ENCODE measurements at regions not wholly inside any gene's neighbourhood (a gene's known extent, or its start where the extent isn't known, plus 50 kb on each side); places are given as distances from the start of the nearest gene placed in this dataset.

GRCh38 chr4:186458050-186458449 is 97.3 kb downstream of the MTNR1A start:
- Mint-ChIP-seq H3K27ac (ENCODE audit: unreplicated experiment) (no peak overlapping the region), H3K4me1 (ENCODE audit: low read depth, unreplicated experiment) (peaks cover 3% of the 10 kb centered on the region), H3K4me3 (ENCODE audit: unreplicated experiment) (no peak overlapping the region), H3K27me3 (ENCODE audit: unreplicated experiment) (peaks cover 2% of the 10 kb centered on the region), H3K9me3 (ENCODE audit: unreplicated experiment) (no peaks in the 10 kb centered on the region), H3K36me3 (ENCODE audit: unreplicated experiment) (no peaks in the 10 kb centered on the region)
- no peak for TF ChIP-seq CTCF (IDR thresholded peaks at IDR 0.05; ENCODE audit: partially characterized antibody, unreplicated experiment)
- no peak for DNase-seq

- H3K9me3 Mint-ChIP-seq (ENCODE audit: unreplicated experiment) = peaks cover 7% of the 10 kb centered on the region
- TF ChIP-seq CTCF (IDR thresholded peaks at IDR 0.05; ENCODE audit: partially characterized antibody, unreplicated experiment) = no peak
- H3K4me3 Mint-ChIP-seq (ENCODE audit: unreplicated experiment) = no peak overlapping the region
- H3K27me3 Mint-ChIP-seq (ENCODE audit: unreplicated experiment) = no peaks in the 10 kb centered on the region
- peaks cover 17% of the 10 kb centered on the region for H3K36me3 Mint-ChIP-seq (ENCODE audit: unreplicated experiment)
- DNase-seq = no peak
- no peaks in the 10 kb centered on the region for H3K4me1 Mint-ChIP-seq (ENCODE audit: low read depth, unreplicated experiment)
- H3K27ac Mint-ChIP-seq (ENCODE audit: unreplicated experiment) = no peak overlapping the region
Observed at GRCh38 chr4:186451982-186452381, 103.4 kb downstream of the MTNR1A start.

- Mint-ChIP-seq H3K36me3 (ENCODE audit: unreplicated experiment) (peaks cover 17% of the 10 kb centered on the region), H3K27me3 (ENCODE audit: unreplicated experiment) (no peaks in the 10 kb centered on the region), H3K4me1 (ENCODE audit: low read depth, unreplicated experiment) (no peaks in the 10 kb centered on the region), H3K4me3 (ENCODE audit: unreplicated experiment) (no peak overlapping the region), H3K27ac (ENCODE audit: unreplicated experiment) (no peak overlapping the region), H3K9me3 (ENCODE audit: unreplicated experiment) (peaks cover 7% of the 10 kb centered on the region)
- no peak for TF ChIP-seq CTCF (IDR thresholded peaks at IDR 0.05; ENCODE audit: partially characterized antibody, unreplicated experiment)
- no peak for DNase-seq
Observed at GRCh38 chr4:186449954-186450353, 105.4 kb downstream of the MTNR1A start.

- TF ChIP-seq CTCF (IDR thresholded peaks at IDR 0.05; ENCODE audit: partially characterized antibody, unreplicated experiment) = no peak
- Mint-ChIP-seq H3K27me3 (ENCODE audit: unreplicated experiment) (no peaks in the 10 kb centered on the region), H3K4me1 (ENCODE audit: low read depth, unreplicated experiment) (no peaks in the 10 kb centered on the region), H3K9me3 (ENCODE audit: unreplicated experiment) (no peaks in the 10 kb centered on the region), H3K36me3 (ENCODE audit: unreplicated experiment) (no peaks in the 10 kb centered on the region), H3K27ac (ENCODE audit: unreplicated experiment) (no peak overlapping the region), H3K4me3 (ENCODE audit: unreplicated experiment) (no peak overlapping the region)
- DNase-seq = no peak
Observed at GRCh38 chr4:186445040-186445439, 110.3 kb downstream of the MTNR1A start.

- no peak overlapping the region for H3K27ac Mint-ChIP-seq (ENCODE audit: unreplicated experiment)
- no peaks in the 10 kb centered on the region for H3K4me1 Mint-ChIP-seq (ENCODE audit: low read depth, unreplicated experiment)
- no peak overlapping the region for H3K4me3 Mint-ChIP-seq (ENCODE audit: unreplicated experiment)
Observed at GRCh38 chr4:186441502-186441901, 113.9 kb downstream of the MTNR1A start.

More at GRCh38 chr4:186441502-186441901, 113.9 kb downstream of the MTNR1A start:
- Mint-ChIP-seq H3K36me3 (ENCODE audit: unreplicated experiment) (peaks cover 4% of the 10 kb centered on the region), H3K9me3 (ENCODE audit: unreplicated experiment) (peaks cover 2% of the 10 kb centered on the region), H3K27me3 (ENCODE audit: unreplicated experiment) (no peaks in the 10 kb centered on the region)
- DNase-seq = no peak
- TF ChIP-seq CTCF (IDR thresholded peaks at IDR 0.05; ENCODE audit: partially characterized antibody, unreplicated experiment) = no peak
